Right lobe of liver (tissue), 6 donors: ENCODE measurements at regions not wholly inside any gene's neighbourhood (a gene's known extent, or its start where the extent isn't known, plus 50 kb on each side); places are given as distances from the start of the nearest gene placed in this dataset.
A peak's percentile ranks its signal among the peaks of the same experiment; 100 is the strongest.

Experiments
- ATAC-seq, 4 donors: fragments of 200-7000 bp; cut with Tn5 transposase; one replicate each; pipeline ENCODE4 v1.9.1; 2020; ENCODE audit warnings: mild to moderate bottlenecking in 4 of 4, moderate library complexity in 4 of 4
- DNase-seq, 3 donors: peaks; one replicate each; pipeline ENCODE4 v3.0.0-alpha.2; 2020
- H3K27ac ChIP-seq, 3 donors: fragments of 200-600 bp; one replicate each; pipeline ENCODE4 v1.8.0; 2022
- H3K27me3 ChIP-seq, 2 donors: fragments of 200-600 bp; one replicate each; pipeline ENCODE4 v1.8.0; 2022
- H3K36me3 ChIP-seq, 4 donors: fragments of 200-600 bp; sonication (generic) in 1 of 4; one replicate each; pipeline versions ENCODE4 v1.5.1 to v1.8.0; 2017 to 2022; ENCODE audit warnings: control low read depth in 1 of 4
- H3K4me1 ChIP-seq, 4 donors: fragments of 200-600 bp; sonication (generic) in 1 of 4; one replicate each; pipeline versions ENCODE4 v1.5.1 to v1.8.0; 2017 to 2022; ENCODE audit warnings: control low read depth in 1 of 4
- H3K4me3 ChIP-seq, 3 donors: fragments of 200-600 bp; one replicate each; pipeline ENCODE4 v1.8.0; 2022
- H3K9me3 ChIP-seq, 4 donors: fragments of 200-600 bp; sonication (generic) in 1 of 4; one replicate each; pipeline versions ENCODE4 v1.5.1 to v1.8.0; 2017 to 2022; ENCODE audit warnings: control low read depth in 1 of 4
- CTCF ChIP-seq, 4 donors: fragments of 200-600 bp in 3 of 4; fragments of 450-650 bp in 1 of 4; IDR thresholded peaks; one replicate each; pipeline versions ENCODE4 v1.5.1 to v1.8.0; 2016 to 2022; ENCODE audit warnings: antibody characterized with exemption in 4 of 4, mild to moderate bottlenecking in 2 of 4
- POLR2A ChIP-seq: fragments of 450-650 bp; IDR thresholded peaks from one replicate; pipeline ENCODE4 v1.6.1; 2017; ENCODE audit warnings: antibody characterized with exemption, mild to moderate bottlenecking
- WGBS: methylation state at CpG from one replicate; pipeline ENCODE4 v1.1.6; 2018; ENCODE audit warnings: low coverage, low lambda C conversion rate; ENCODE audit not compliant: insufficient coverage; ENCODE audit errors: missing lambda C conversion rate; 5-methylcytosine and 5-hydroxymethylcytosine counted together
- intact Hi-C, 2 donors: fragments of 100-400 bp; cut with DNase I; formaldehyde crosslinking; loops; one replicate each; pipeline versions ENCODE4 v1.11.2 to v1.14.1; 2022
- donor health status: DM: no; HTN: yes; CAD: no.
- donor health status: DM: no; HTN: no; CAD: no.
- donor health status: DM: no; HTN: no; CAD: no.
- donor health status: DM: no; HTN: yes; CAD: no.
- donor health status: DM: no; HTN: yes; CAD: no.

- H3K27me3 ChIP-seq, result no peaks in the 10 kb centered on the region
- no peak for DNase-seq
- H3K4me3 ChIP-seq, result no peak overlapping the region
- no peaks in the 10 kb centered on the region for H3K4me1 ChIP-seq
- TF ChIP-seq POLR2A (no peak), CTCF (IDR thresholded peaks at IDR 0.05) (no peak)
- H3K36me3 ChIP-seq, result no peaks in the 10 kb centered on the region
- ATAC-seq, result peak; percentile 64 to 76 (median 70)
- H3K9me3 ChIP-seq, result no peaks in the 10 kb centered on the region
- H3K27ac ChIP-seq, result peak overlapping the region; percentile 41 to 79 (median 57)
- 33% methylated on average over 12 of the region's 50 CpGs for WGBS
- intact Hi-C loops, result no loop called here
Measured at GRCh38 chr10:133021963-133022775, 65.6 kb upstream of the ADGRA1 start.

- Histone ChIP-seq H3K4me3 (no peak overlapping the region), H3K36me3 (no peaks in the 10 kb centered on the region), H3K27me3 (no peaks in the 10 kb centered on the region), H3K4me1 (no peaks in the 10 kb centered on the region), H3K27ac (no peak overlapping the region), H3K9me3 (no peaks in the 10 kb centered on the region)
- intact Hi-C loops, result no loop called here
- TF ChIP-seq POLR2A, result no peak
- no peak for TF ChIP-seq CTCF (IDR thresholded peaks at IDR 0.05)
- ATAC-seq (peak in 1 of 4 donors; percentile 7), DNase-seq (peak in 1 of 3 donors; percentile 20)
- 82% methylated on average over 16 of the region's 52 CpGs for WGBS
Measured at GRCh38 chr10:133021116-133021962, 66.4 kb upstream of the ADGRA1 start.

GRCh38 chr10:133020193-133020817 is 67.4 kb upstream of the ADGRA1 start:
- peak in 1 of 3 donors; percentile 15 for DNase-seq
- H3K27me3 ChIP-seq, result no peaks in the 10 kb centered on the region

More at GRCh38 chr10:133020193-133020817, 67.4 kb upstream of the ADGRA1 start:
- Histone ChIP-seq H3K9me3 (no peaks in the 10 kb centered on the region), H3K36me3 (no peaks in the 10 kb centered on the region), H3K4me3 (no peak overlapping the region), H3K4me1 (no peaks in the 10 kb centered on the region), H3K27ac (no peak overlapping the region)
- TF ChIP-seq CTCF (IDR thresholded peaks at IDR 0.05) (no peak), POLR2A (no peak)
- no peak for ATAC-seq
- intact Hi-C loops, result no loop called here
- 0% methylated on average over 2 of the region's 29 CpGs for WGBS
